ENCODE measurements at regions not wholly inside any gene's neighbourhood (a gene's known extent, or its start where the extent isn't known, plus 50 kb on each side); places are given as distances from the start of the nearest gene placed in this dataset.
A peak's percentile ranks its signal among the peaks of the same experiment; 100 is the strongest.

DNA sequence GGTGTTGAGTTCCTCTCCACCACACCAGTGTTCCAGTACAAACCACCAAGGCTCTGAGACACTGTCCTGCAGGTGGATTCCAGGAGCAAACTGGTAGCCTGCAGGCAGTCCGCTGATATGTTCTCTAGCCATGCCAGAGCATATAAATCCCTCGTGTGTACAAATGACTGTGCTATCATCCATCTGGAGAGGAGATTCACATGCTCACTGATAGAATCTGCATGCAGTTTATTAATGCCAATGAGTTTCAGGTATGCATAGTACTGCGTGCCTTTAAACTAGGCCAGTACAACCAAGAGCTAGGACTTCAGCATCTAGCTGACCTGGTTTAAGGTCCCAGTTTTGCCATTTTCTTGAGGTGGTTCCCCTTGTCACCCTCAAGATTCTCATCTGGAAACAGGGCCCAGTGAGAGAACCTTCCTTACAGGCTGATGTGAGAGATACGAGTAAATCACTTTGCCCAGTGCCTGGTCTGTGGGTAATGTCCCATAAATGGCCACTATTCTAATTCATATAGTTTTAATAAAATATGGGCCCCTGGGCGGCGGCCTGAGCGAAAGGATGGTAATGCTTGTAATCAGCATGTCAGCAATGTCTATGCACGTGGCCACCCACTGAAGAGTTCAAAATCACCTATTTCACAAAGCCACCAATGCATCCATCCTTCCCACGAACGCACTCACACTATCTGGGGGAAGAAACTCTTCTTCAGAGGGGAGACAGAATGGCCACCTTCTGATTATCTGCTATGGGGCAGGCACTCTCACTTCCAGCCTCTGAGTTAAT, 268.0 kb upstream of the ZMIZ1 start:
- WGBS, 2 donors, result 94% methylated on average over 10 of the region's 10 CpGs
- no peaks in the 10 kb centered on the region for H3K36me3 ChIP-seq (ENCODE audit: control insufficient read depth in 4 of 4, insufficient read depth in 4 of 4, low read length in 4 of 4)
- H3K4me3 ChIP-seq, result no peak overlapping the region
- H3K9ac ChIP-seq (ENCODE audit: insufficient read depth in 1 of 2, low read length in 2 of 2), result no peak overlapping the region
- ATAC-seq (ENCODE audit: insufficient read depth, low FRiP score) (no peak), DNase-seq (no peak)
- H3K4me1 ChIP-seq (ENCODE audit: control insufficient read depth in 5 of 5, insufficient read depth in 5 of 5, low read length in 5 of 5), result peaks cover 3 to 41% (median 34%) of the 10 kb centered on the region in 5 donors
- no peak overlapping the region for H3K27ac ChIP-seq (ENCODE audit: low read depth in 1 of 2, low read length in 1 of 2)
- H3K27me3 ChIP-seq (ENCODE audit: control insufficient read depth in 3 of 3, insufficient read depth in 3 of 3, low read length in 2 of 3), result no peaks in the 10 kb centered on the region
- TF ChIP-seq, protein P1, sequence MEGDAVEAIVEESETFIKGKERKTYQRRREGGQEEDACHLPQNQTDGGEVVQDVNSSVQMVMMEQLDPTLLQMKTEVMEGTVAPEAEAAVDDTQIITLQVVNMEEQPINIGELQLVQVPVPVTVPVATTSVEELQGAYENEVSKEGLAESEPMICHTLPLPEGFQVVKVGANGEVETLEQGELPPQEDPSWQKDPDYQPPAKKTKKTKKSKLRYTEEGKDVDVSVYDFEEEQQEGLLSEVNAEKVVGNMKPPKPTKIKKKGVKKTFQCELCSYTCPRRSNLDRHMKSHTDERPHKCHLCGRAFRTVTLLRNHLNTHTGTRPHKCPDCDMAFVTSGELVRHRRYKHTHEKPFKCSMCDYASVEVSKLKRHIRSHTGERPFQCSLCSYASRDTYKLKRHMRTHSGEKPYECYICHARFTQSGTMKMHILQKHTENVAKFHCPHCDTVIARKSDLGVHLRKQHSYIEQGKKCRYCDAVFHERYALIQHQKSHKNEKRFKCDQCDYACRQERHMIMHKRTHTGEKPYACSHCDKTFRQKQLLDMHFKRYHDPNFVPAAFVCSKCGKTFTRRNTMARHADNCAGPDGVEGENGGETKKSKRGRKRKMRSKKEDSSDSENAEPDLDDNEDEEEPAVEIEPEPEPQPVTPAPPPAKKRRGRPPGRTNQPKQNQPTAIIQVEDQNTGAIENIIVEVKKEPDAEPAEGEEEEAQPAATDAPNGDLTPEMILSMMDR (IDR thresholded peaks at IDR 0.05; ENCODE audit: control extremely low read depth, extremely low read depth), result no peak
- H3K9me3 ChIP-seq (ENCODE audit: control insufficient read depth in 4 of 4, insufficient read depth in 3 of 4, low read length in 3 of 4), result no peaks in the 10 kb centered on the region

- Histone ChIP-seq H3K36me3 (ENCODE audit: control insufficient read depth in 4 of 4, insufficient read depth in 4 of 4, low read length in 4 of 4) (no peaks in the 10 kb centered on the region), H3K9ac (ENCODE audit: insufficient read depth in 1 of 2, low read length in 2 of 2) (peak overlapping the region; percentile 2 to 56), H3K27me3 (ENCODE audit: control insufficient read depth in 3 of 3, insufficient read depth in 3 of 3, low read length in 2 of 3) (no peaks in the 10 kb centered on the region), H3K4me3 (no peak overlapping the region), H3K4me1 (ENCODE audit: control insufficient read depth in 5 of 5, insufficient read depth in 5 of 5, low read length in 5 of 5) (peaks cover 3 to 58% (median 39%) of the 10 kb centered on the region in 5 donors), H3K9me3 (ENCODE audit: control insufficient read depth in 4 of 4, insufficient read depth in 3 of 4, low read length in 3 of 4) (no peaks in the 10 kb centered on the region), H3K27ac (ENCODE audit: low read depth in 1 of 2, low read length in 1 of 2) (peak overlapping the region in 1 of 2 donors; percentile 27)
- 63 to 64% methylated on average over 4 of the region's 4 CpGs for WGBS, 2 donors
- DNase-seq, result peak; percentile 42 to 59 (median 59)
- TF ChIP-seq, protein P1 (IDR thresholded peaks at IDR 0.05; ENCODE audit: control extremely low read depth, extremely low read depth), result no peak
- ATAC-seq (ENCODE audit: insufficient read depth, low FRiP score), result no peak
Observed at GRCh38 chr10:78802431-78802830, 266.3 kb upstream of the ZMIZ1 start.

GRCh38 chr10:78802866-78803265, 265.9 kb upstream of the ZMIZ1 start:
- TF ChIP-seq, protein P1 (IDR thresholded peaks at IDR 0.05; ENCODE audit: control extremely low read depth, extremely low read depth), result no peak
- H3K4me3 ChIP-seq, result no peak overlapping the region
- H3K36me3 ChIP-seq (ENCODE audit: control insufficient read depth in 4 of 4, insufficient read depth in 4 of 4, low read length in 4 of 4), result no peaks in the 10 kb centered on the region
- peaks cover 3 to 62% (median 39%) of the 10 kb centered on the region in 5 donors for H3K4me1 ChIP-seq (ENCODE audit: control insufficient read depth in 5 of 5, insufficient read depth in 5 of 5, low read length in 5 of 5)
- whole genome bisulfite sequencing, 2 donors, result 46 to 53% methylated on average over 11 of the region's 11 CpGs
- peak overlapping the region in 1 of 2 donors; percentile 71 for H3K27ac ChIP-seq (ENCODE audit: low read depth in 1 of 2, low read length in 1 of 2)
- H3K9ac ChIP-seq (ENCODE audit: insufficient read depth in 1 of 2, low read length in 2 of 2), result peak overlapping the region; percentile 2 to 15
- H3K9me3 ChIP-seq (ENCODE audit: control insufficient read depth in 4 of 4, insufficient read depth in 3 of 4, low read length in 3 of 4), result no peaks in the 10 kb centered on the region
- H3K27me3 ChIP-seq (ENCODE audit: control insufficient read depth in 3 of 3, insufficient read depth in 3 of 3, low read length in 2 of 3), result no peaks in the 10 kb centered on the region
- ATAC-seq (ENCODE audit: insufficient read depth, low FRiP score), result no peak
- DNase-seq, result peak; percentile 86 to 92 (median 89)

Measured in lung (tissue), 11 donors.